Gastroesophageal sphincter (tissue), 3 donors: ENCODE measurements at regions not wholly inside any gene's neighbourhood (a gene's known extent, or its start where the extent isn't known, plus 50 kb on each side); places are given as distances from the start of the nearest gene placed in this dataset.

Experiments used
- POLR2AphosphoS5 ChIP-seq: sonication (generic); formaldehyde crosslinking; IDR thresholded peaks from one replicate; pipeline ENCODE4 v1.6.1; 2017; ENCODE audit warnings: antibody characterized with exemption
- TF ChIP-seq, protein P1 (sequence below), 4 experiments: fragments of 200-600 bp in 2 of 4; fragments of 450-650 bp in 2 of 4; sonication (generic) in 1 of 4; IDR thresholded peaks; one replicate each; pipeline ENCODE4 v1.5.1; 2017 to 2019; ENCODE audit warnings: antibody characterized with exemption in 4 of 4, mild to moderate bottlenecking in 2 of 4, moderate library complexity in 2 of 4

- TF ChIP-seq, protein P1, sequence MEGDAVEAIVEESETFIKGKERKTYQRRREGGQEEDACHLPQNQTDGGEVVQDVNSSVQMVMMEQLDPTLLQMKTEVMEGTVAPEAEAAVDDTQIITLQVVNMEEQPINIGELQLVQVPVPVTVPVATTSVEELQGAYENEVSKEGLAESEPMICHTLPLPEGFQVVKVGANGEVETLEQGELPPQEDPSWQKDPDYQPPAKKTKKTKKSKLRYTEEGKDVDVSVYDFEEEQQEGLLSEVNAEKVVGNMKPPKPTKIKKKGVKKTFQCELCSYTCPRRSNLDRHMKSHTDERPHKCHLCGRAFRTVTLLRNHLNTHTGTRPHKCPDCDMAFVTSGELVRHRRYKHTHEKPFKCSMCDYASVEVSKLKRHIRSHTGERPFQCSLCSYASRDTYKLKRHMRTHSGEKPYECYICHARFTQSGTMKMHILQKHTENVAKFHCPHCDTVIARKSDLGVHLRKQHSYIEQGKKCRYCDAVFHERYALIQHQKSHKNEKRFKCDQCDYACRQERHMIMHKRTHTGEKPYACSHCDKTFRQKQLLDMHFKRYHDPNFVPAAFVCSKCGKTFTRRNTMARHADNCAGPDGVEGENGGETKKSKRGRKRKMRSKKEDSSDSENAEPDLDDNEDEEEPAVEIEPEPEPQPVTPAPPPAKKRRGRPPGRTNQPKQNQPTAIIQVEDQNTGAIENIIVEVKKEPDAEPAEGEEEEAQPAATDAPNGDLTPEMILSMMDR (IDR thresholded peaks at IDR 0.05) = no peak
- no peak for TF ChIP-seq POLR2AphosphoS5
Measured at GRCh38 chr7:83290211-83290610, 127.5 kb upstream of the PCLO start.
